ENCODE measurements at regions not wholly inside any gene's neighbourhood (a gene's known extent, or its start where the extent isn't known, plus 50 kb on each side); places are given as distances from the start of the nearest gene placed in this dataset.

DNA sequence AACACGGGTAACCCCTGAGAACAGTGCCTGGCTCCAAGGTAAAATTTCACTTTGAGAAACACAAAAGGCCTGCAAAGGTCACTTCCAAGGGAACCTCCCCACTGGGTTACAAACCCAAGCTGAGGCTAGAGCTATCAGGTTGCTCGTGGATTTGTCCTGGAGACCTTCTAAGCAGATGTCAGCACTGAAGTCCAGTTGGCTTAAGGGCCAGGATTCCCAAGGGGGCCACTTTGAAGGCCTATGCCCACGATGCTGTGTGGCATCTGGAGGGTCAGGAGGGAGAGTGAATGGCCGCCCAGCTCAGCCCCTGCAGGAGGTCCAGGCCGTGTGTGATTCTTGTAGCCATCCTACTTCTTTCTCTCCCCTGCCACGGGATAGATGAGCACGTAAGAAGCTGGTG lies 100.2 kb upstream of the FSTL4 start:
- no peak for DNase-seq (ENCODE audit: low read depth in 2 of 2)

GRCh38 chr5:133709209-133709725 lies 96.9 kb upstream of the FSTL4 start:
- no peak for DNase-seq (ENCODE audit: low read depth in 2 of 2)

- DNase-seq (ENCODE audit: low read depth in 2 of 2): no peak
Measured at GRCh38 chr5:133708331-133708850, 96.0 kb upstream of the FSTL4 start.

DNA sequence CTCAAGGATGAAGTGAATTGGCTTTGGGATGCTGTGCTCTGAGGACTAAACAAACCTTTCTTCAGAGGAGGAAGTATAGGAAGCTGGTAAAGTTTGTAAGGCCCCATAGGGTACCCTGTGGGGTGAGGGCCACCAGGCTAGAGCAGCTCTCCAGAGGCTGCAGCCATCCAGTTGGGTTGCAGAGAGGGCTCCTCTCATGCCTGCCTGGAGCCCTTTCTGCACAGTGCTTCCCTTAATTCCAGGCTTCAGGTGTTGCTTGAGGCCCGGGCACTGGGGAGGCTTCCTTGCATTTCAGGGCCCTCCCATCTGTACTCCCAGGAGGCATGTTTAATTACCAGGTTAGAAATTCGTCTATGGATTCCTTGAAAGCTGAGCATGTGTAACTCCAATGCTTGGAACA lies 95.3 kb upstream of the FSTL4 start:
- no peak for DNase-seq (ENCODE audit: low read depth in 2 of 2)

DNA sequence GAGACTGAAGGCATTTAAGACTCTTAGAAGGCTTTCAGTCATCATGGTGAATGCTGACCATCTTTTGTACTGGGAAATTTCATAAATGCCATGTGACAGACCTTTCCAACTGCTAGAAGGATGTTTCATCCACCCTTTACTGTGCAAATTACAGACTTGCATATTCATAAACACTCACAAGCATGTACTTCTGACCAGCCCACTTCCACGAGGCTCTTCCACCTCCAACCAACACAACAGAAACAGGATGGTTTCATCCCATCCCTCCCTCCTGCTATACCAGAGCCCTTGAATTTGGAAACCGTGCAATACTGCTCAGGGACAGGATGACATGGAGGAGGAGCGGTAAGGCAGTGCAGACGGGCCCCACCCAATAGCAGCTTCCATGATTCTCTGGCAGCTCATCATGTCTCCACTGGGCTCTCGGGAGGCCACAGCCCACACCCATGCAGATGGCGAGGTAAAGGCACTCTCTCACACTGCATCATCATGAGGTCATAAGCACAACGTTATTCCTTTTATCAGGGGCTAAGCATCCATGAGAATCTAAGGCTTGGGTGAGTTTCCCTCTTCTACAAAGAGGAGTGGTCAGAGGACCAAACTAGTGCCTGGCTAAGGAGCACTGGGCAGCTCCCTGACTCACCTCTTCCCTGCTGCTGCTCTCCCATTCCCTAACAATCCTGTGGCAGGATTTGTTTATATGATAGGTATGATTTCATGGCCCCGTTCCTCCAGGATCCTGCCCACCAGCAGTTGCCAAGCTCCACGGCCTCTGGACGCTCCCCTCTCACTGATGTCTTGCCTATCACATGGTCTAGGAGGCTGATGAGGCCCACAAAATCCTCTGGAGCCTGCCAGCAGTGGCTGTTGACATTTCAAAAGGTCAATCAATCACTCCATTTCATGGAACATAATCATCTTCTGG lies 94.4 kb upstream of the FSTL4 start:
- no peak for DNase-seq (ENCODE audit: low read depth in 2 of 2)

- DNase-seq (ENCODE audit: low read depth in 2 of 2): no peak
Measured at GRCh38 chr5:133705331-133705730, 93.0 kb upstream of the FSTL4 start.

- DNase-seq (ENCODE audit: low read depth in 2 of 2): no peak
Measured at GRCh38 chr5:133704411-133704810, 92.1 kb upstream of the FSTL4 start.

DNA sequence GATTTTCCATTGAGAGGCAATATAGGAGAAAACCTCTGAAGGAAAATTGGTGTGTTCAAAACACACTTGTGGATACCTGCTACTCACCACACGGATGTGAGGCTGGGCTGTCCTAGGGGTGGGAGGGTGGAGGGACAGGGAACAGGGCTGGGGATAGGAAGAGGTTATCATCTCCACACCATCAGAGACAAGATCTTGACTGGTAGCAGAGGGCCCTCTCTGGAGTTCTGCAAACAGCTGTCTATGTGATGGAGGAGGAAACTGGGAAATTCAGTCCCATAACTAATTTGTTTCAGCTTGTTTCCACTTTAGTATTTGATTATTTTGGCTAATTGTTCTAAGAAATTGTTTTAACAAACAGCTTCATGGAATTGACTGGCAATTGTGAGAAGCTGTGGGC lies 91.6 kb upstream of the FSTL4 start:
- DNase-seq (ENCODE audit: low read depth in 2 of 2): no peak

DNA sequence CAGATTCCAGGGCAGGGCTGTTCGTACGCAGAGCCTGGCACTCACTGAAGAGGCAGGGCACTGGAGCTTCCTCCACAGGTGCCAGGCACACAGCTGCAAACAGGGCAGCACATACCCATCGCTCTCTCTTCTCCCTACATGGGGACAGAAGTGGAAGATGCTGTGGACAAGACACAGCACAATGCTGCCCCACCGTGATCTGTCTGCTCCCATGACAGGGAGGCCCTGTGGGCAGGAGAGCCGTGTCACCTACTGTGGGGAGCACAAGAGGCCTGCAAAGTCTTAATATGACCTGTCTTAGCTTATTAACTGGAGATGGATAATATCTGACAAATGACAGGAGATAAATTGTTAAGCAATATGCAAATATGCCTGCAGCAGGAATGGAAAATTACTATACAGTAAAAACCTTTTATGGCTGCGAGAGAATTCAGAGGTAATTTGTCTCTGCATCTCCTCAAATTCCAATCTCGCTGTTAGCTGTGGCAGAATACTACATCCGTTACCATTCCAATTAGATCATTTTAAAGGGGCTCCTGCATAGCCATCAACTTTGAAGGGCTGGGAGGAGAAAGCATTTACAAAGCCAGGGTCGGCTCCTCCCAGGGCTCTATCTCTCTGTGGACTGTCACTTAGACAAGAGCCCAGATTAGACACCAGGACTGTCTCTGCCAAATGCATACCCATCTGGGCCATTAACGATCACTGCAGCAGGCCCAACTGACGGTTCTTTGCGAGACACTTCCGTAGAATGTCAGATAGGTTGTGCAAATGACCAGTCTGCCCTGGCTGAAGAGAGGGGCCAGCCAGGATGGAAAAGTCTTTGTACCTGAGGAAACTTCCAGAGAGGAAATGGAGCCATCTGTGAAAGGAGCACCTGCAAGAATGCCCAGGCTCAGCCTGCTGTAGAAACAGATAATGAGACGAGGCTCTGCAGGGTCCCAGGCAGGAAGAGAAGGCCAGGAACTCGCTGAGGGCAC lies 90.7 kb upstream of the FSTL4 start:
- no peak for DNase-seq (ENCODE audit: low read depth in 2 of 2)

DNA sequence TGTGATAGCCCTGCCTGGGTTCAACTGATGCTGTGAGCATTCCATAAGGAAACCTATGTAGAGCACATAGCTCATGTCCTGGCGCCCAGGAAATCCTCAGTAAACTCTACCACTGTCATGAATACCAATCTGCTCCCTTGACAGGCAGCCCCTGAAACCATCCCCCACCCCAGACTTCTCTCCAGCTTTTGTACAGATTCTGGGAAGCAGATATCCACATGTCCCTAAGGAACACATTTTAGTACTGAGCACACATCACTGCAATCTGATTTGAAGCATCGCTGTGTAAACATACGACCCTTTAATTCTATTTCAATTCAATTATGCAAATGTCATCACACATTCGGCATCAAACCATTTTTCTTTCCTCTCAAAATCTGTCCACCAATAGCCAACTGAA lies 89.5 kb upstream of the FSTL4 start:
- DNase-seq (ENCODE audit: low read depth in 2 of 2): no peak

DNA sequence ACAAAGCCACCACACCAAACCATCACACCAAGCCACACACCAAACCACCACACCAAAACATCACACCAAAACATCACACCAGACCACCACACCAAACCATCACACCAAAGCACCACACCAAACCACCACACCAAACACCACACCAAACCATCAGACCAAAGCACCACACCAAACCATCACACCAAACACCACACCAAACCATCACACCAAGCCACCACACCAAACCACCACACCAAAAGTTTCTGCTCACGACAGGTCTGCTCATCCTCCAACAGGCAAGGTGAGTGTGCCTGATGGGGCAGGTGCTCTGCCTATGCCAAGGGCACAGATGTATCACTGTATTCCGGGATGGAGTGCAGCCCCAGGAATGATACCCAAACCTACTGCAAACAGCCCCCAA lies 87.9 kb upstream of the FSTL4 start:
- DNase-seq (ENCODE audit: low read depth in 2 of 2): no peak

DNA sequence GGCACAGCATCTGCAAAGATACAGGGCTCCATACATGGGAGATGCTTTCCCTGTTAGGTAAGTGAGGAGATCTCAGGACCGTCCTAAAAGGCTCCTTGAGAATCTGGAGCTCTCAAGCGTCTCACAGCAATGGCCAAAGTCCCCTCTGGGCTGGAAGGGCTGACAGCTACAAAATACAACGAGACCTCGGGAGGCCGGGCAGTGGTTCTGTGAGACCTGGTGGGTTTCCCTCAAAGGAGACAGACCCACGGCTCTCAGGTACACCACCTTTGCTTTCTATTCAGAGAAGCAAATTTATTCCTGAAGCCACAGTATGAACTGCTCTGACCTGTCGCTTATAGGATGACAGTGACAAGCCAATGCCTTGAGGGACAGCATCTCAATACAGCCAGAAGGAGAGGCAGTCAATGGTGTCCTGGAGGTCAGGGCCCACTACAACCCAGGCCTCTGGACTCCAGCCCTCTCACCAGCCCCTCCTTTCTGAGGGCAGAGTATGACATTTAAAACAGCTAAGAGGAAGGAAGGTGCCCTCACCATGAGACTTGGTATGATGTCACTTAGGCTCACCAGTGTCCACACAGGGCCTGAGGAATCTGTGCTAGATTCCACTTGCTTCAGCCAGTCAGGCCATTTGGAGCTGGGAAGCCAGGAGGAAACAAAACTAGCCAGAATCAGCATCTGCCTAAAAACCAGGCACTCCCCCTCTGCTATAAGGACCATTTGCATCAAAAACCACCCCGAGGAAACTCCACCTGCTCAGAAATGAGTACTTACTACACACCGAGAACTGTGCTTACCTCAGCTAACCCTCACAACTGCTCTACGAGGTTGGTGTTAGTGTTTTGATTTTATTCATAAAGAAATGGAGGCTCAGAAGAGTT lies 86.5 kb upstream of the FSTL4 start:
- no peak for DNase-seq (ENCODE audit: low read depth in 2 of 2)

DNA sequence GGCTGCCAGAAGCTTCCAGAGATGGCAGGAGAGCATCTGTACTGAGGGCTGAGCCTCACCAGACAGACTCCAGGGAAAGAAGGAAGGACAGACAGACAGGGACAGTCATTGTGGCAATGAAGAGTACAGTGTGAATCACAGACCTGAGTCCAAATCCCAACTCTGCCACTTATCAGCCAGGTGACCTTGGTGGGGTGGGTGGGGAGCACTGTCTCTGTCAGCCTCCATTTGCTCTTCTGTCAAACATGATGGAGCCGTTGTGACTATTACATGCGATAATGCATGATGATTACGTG lies 85.9 kb upstream of the FSTL4 start:
- DNase-seq (ENCODE audit: low read depth in 2 of 2): no peak

GRCh38 chr5:133697536-133698258 lies 85.4 kb upstream of the FSTL4 start:
- DNase-seq (ENCODE audit: low read depth in 2 of 2): no peak

GRCh38 chr5:133696782-133697507 lies 84.6 kb upstream of the FSTL4 start:
- no peak for DNase-seq (ENCODE audit: low read depth in 2 of 2)

- no peak for DNase-seq (ENCODE audit: low read depth in 2 of 2)
Measured at GRCh38 chr5:133696006-133696584, 83.8 kb upstream of the FSTL4 start.

DNA sequence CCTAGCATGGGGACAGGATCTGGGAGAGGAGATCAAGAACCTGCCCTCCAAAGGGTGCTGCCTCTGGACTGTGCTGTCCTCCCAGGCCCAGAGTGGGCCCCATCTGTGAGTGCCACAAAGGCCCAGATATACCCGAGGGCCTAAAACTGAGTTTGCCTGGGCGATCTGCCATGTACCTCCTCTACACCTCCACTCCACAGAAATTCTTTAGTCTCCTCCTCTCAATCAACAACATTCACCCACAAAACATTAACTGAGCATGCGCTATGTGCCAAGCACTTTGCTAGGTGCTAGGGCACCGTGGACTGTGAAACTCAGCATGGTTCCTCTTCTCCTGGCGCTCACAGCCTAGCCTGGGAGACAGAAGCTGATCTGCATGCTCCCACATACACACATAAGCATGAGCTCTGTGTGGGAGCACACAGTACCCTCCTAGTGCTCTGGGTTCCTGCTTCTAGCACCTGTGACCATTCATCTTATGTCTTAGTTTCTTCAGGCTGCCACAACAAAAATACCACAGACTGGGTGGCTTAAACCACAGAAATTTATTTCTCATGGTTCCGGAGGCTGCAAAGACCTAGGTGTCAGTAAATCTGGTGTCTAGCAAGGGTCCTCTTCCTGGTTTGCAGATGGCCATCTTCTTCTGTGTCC lies 82.0 kb upstream of the FSTL4 start:
- no peak for DNase-seq (ENCODE audit: low read depth in 2 of 2)

DNA sequence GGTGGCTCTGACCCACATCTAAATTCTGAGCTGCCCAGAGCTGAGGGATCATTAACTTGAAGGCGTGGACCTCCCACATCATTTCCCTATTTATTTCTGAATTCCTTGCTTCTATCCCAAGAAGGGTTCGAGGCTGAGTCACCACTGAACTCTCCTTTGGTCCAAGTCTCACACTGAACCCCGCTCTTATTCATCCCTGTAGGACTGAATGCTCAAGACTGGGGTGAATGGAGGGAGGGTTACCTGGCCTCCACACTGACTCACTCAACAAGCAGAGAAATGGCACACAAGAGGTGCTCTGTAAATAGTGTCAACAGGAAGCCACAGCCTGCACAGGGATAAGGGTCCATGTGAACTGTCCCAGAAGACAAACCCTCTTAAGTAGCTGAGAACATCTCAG lies 79.1 kb upstream of the FSTL4 start:
- no peak for DNase-seq (ENCODE audit: low read depth in 2 of 2)

- no peak for DNase-seq (ENCODE audit: low read depth in 2 of 2)
Measured at GRCh38 chr5:133690746-133691145, 78.4 kb upstream of the FSTL4 start.

Data from stimulated activated CD8-positive, alpha-beta memory T cell treated with anti-CD3 and anti-CD28 coated beads, Interleukin-7, amount 100 ng/mL, for 1 hour (primary cell).